ENCODE measurements at regions not wholly inside any gene's neighbourhood (a gene's known extent, or its start where the extent isn't known, plus 50 kb on each side); places are given as distances from the start of the nearest gene placed in this dataset.

DNA sequence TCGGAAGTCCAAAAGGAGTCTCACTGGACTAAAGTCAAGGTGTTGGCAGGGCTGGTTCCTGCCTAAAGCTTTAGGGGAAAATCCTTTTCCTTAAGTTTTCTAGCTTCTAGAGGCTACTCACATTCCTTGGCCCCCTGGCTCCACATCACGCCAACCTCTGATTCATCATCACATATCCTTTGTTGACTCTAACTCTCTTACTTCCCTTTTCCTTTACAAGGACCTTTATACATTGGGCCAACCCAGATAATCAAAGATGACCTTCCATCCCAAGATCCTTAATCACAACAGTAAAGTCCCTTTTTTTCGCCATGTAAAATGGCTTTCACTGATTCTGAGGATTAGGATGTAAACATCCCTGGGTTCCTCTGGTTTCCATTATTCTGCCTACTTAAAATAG, 146.4 kb upstream of the DCAF8L1 start:
- TF ChIP-seq, protein P1, sequence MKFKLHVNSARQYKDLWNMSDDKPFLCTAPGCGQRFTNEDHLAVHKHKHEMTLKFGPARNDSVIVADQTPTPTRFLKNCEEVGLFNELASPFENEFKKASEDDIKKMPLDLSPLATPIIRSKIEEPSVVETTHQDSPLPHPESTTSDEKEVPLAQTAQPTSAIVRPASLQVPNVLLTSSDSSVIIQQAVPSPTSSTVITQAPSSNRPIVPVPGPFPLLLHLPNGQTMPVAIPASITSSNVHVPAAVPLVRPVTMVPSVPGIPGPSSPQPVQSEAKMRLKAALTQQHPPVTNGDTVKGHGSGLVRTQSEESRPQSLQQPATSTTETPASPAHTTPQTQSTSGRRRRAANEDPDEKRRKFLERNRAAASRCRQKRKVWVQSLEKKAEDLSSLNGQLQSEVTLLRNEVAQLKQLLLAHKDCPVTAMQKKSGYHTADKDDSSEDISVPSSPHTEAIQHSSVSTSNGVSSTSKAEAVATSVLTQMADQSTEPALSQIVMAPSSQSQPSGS (CRISPR knock-in tag; IDR thresholded peaks at IDR 0.05; ENCODE audit: borderline replicate concordance, low read depth): no peak
- no peak for TF ChIP-seq HMGXB4 (CRISPR knock-in tag; IDR thresholded peaks at IDR 0.05)
- no peak for TF ChIP-seq CTCF (IDR thresholded peaks at IDR 0.05)
- TF ChIP-seq USF1 (CRISPR knock-in tag; IDR thresholded peaks at IDR 0.05): no peak
- no peak for TF ChIP-seq MAX (CRISPR knock-in tag; IDR thresholded peaks at IDR 0.05)
- TF ChIP-seq EMX1 (CRISPR knock-in tag; IDR thresholded peaks at IDR 0.05): no peak
- TF ChIP-seq CREM (CRISPR knock-in tag; IDR thresholded peaks at IDR 0.05): no peak
- no peak for TF ChIP-seq ZNF263 (CRISPR knock-in tag; IDR thresholded peaks at IDR 0.05; ENCODE audit: low read depth)
- TF ChIP-seq, protein P2, sequence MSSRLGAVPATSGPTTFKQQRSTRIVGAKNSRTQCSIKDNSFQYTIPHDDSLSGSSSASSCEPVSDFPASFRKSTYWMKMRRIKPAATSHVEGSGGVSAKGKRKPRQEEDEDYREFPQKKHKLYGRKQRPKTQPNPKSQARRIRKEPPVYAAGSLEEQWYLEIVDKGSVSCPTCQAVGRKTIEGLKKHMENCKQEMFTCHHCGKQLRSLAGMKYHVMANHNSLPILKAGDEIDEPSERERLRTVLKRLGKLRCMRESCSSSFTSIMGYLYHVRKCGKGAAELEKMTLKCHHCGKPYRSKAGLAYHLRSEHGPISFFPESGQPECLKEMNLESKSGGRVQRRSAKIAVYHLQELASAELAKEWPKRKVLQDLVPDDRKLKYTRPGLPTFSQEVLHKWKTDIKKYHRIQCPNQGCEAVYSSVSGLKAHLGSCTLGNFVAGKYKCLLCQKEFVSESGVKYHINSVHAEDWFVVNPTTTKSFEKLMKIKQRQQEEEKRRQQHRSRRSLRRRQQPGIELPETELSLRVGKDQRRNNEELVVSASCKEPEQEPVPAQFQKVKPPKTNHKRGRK (CRISPR knock-in tag; IDR thresholded peaks at IDR 0.05; ENCODE audit: borderline replicate concordance): no peak
- no peak for TF ChIP-seq ZBTB21 (CRISPR knock-in tag; IDR thresholded peaks at IDR 0.05; ENCODE audit: borderline replicate concordance)
- TF ChIP-seq, protein P3, sequence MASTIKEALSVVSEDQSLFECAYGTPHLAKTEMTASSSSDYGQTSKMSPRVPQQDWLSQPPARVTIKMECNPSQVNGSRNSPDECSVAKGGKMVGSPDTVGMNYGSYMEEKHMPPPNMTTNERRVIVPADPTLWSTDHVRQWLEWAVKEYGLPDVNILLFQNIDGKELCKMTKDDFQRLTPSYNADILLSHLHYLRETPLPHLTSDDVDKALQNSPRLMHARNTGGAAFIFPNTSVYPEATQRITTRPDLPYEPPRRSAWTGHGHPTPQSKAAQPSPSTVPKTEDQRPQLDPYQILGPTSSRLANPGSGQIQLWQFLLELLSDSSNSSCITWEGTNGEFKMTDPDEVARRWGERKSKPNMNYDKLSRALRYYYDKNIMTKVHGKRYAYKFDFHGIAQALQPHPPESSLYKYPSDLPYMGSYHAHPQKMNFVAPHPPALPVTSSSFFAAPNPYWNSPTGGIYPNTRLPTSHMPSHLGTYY (CRISPR knock-in tag; IDR thresholded peaks at IDR 0.05): no peak
- TF ChIP-seq SMAD3 (CRISPR knock-in tag; IDR thresholded peaks at IDR 0.05; ENCODE audit: borderline replicate concordance): no peak
- no peak for TF ChIP-seq NR2C2 (CRISPR knock-in tag; IDR thresholded peaks at IDR 0.05)
